ENCODE measurements at regions not wholly inside any gene's neighbourhood (a gene's known extent, or its start where the extent isn't known, plus 50 kb on each side); places are given as distances from the start of the nearest gene placed in this dataset.

DNA sequence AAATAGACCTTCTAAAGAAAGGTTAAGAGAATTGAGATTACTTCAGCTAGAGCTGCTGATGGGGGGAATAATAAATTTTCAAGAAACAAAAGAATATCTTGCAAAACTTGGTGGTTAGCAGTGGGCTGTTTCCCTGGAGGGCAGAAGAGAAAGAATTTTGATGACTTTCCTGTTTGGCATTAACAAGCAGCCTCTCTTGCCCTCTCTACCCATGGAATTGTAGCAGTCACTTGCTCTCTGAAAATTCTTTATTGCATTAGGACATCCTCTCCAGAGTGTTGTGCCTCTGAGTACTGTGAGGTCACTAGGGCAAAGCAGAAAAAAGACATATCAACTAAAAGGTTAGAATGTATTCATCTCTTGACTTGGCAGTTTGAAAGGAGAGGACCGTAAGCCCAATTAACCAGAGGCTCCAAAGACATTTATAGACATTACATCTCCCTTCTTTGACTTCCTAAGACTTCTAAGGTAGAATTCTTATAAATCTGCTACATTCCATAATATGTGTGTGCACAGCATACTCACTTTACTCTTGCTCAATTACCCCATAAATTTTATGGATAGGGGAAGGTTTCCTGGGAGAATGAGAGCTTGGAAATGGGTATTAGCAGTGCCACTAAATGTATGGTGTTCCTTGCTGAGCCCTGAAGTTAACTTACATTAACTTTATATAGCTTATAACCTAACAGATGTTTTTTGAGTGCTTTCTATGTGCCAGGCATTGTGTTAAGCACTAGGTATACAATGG lies 215.3 kb downstream of the KIF20B start:
- TF ChIP-seq, protein P1, sequence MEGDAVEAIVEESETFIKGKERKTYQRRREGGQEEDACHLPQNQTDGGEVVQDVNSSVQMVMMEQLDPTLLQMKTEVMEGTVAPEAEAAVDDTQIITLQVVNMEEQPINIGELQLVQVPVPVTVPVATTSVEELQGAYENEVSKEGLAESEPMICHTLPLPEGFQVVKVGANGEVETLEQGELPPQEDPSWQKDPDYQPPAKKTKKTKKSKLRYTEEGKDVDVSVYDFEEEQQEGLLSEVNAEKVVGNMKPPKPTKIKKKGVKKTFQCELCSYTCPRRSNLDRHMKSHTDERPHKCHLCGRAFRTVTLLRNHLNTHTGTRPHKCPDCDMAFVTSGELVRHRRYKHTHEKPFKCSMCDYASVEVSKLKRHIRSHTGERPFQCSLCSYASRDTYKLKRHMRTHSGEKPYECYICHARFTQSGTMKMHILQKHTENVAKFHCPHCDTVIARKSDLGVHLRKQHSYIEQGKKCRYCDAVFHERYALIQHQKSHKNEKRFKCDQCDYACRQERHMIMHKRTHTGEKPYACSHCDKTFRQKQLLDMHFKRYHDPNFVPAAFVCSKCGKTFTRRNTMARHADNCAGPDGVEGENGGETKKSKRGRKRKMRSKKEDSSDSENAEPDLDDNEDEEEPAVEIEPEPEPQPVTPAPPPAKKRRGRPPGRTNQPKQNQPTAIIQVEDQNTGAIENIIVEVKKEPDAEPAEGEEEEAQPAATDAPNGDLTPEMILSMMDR (IDR thresholded peaks at IDR 0.05 in 4 of 5, conservative IDR thresholded peaks at IDR 0.05 in 1 of 5): no peak
- TF ChIP-seq POLR2A (IDR thresholded peaks at IDR 0.05): no peak

All from gastrocnemius medialis (tissue), 4 donors.